HCT116 (cell line): ENCODE measurements at regions not wholly inside any gene's neighbourhood (a gene's known extent, or its start where the extent isn't known, plus 50 kb on each side); places are given as distances from the start of the nearest gene placed in this dataset.

Experiments
- ATAC-seq: fragments of 200-7000 bp; cut with Tn5 transposase; 2 replicates; pipeline ENCODE4 v1.9.1; 2020; ENCODE audit warnings: mild to moderate bottlenecking, moderate library complexity
- BruUV-seq: library from RNA; stranded (reverse); fragments of 400-500 nt; replicated peaks from 2 replicates; lab custom pipeline; 2021; lab: Mats Ljungman, UMichigan
- CTCF ChIA-PET: fragments of 300-600 bp; sonication (Branson Sonifier 250); formaldehyde crosslinking; loops from one replicate; lab custom pipeline; 2021; ENCODE audit warnings: antibody characterized with exemption; lab: Charles Lee
- POLR2A ChIA-PET: fragments of 300-600, 350-600 bp; sonication (Branson Sonifier 250); formaldehyde crosslinking; loops from one replicate; lab custom pipeline; 2021; ENCODE audit warnings: antibody characterized with exemption; lab: Charles Lee
- RAD21 ChIA-PET, 2 experiments: fragments of 300-600 bp; sonication (Branson Sonifier 250); formaldehyde crosslinking; loops; one replicate each; lab custom pipeline; 2023; ENCODE audit warnings: low total read pairs in 2 of 2; ENCODE audit not compliant: uncharacterized antibody in 2 of 2, unreplicated experiment in 2 of 2, low non-redundant PET in 1 of 2; lab: Charles Lee
- DNase-seq: peaks from one replicate; pipeline ENCODE4 v3.0.0-alpha.2; 2010; ENCODE audit warnings: low read depth, low spot score
- H2AFZ ChIP-seq: fragments of 200-600 bp; shearing (Covaris generic), sonication (generic); 2 replicates; pipeline ENCODE4 v1.6.1; 2017; ENCODE audit warnings: low read depth, mixed run types, mixed read lengths, antibody characterized with exemption, low read length; ENCODE audit not compliant: poor library complexity, severe bottlenecking
- H3K27ac ChIP-seq: 2 replicates; pipeline ENCODE4 v1.5.1; 2012; ENCODE audit warnings: low read depth, low read length
- H3K27me3 ChIP-seq: fragments of 200-600 bp; sonication (generic); 2 replicates; pipeline ENCODE4 v1.6.1; 2016; ENCODE audit warnings: mixed run types, low read length, mixed read lengths; ENCODE audit not compliant: insufficient read depth
- H3K36me3 ChIP-seq, 2 experiments: fragments of 200-500 bp in 1 of 2; fragments of 200-600 bp in 1 of 2; sonication (Bioruptor generic) in 1 of 2; sonication (generic) in 1 of 2; 2 replicates each; pipeline versions ENCODE4 v1.5.1 to v1.6.1; 2014 to 2016; ENCODE audit warnings: low read length in 2 of 2, inconsistent platforms in 1 of 2, mixed read lengths in 1 of 2, mixed run types in 1 of 2; ENCODE audit not compliant: insufficient read depth in 2 of 2, control insufficient read depth in 1 of 2
- H3K4me1 ChIP-seq, 2 experiments: fragments of 200-600 bp in 1 of 2; sonication (generic) in 1 of 2; 2 replicates each; pipeline versions ENCODE4 v1.5.1 to v1.6.1; 2012 to 2017; ENCODE audit warnings: low read length in 2 of 2, inconsistent platforms in 1 of 2, mild to moderate bottlenecking in 1 of 2, mixed read lengths in 1 of 2, mixed run types in 1 of 2, moderate library complexity in 1 of 2; ENCODE audit not compliant: insufficient read depth in 2 of 2, control insufficient read depth in 1 of 2
- H3K4me2 ChIP-seq: fragments of 200-600 bp; sonication (generic); 2 replicates; pipeline ENCODE4 v1.6.1; 2017; ENCODE audit warnings: mixed run types, low read length, mixed read lengths
- H3K4me3 ChIP-seq, 2 experiments: fragments of 200-600 bp in 1 of 2; sonication (generic) in 1 of 2; replicated peaks in 1 of 2; 2 replicates each; pipeline ENCODE4 v1.5.1; 2011 to 2016; ENCODE audit warnings: low read length in 2 of 2, control low read depth in 1 of 2, low read depth in 1 of 2, mild to moderate bottlenecking in 1 of 2, mixed read lengths in 1 of 2, mixed run types in 1 of 2
- H3K79me2 ChIP-seq: fragments of 200-600 bp; sonication (generic); 2 replicates; pipeline ENCODE4 v1.6.1; 2017; ENCODE audit warnings: mild to moderate bottlenecking, mixed run types, low read length, moderate library complexity, mixed read lengths; ENCODE audit not compliant: insufficient read depth
- H3K9ac ChIP-seq: fragments of 200-600 bp; sonication (generic); 2 replicates; pipeline ENCODE4 v1.6.1; 2016; ENCODE audit warnings: low read length, mixed read lengths
- H3K9me2 ChIP-seq: fragments of 200-600 bp; sonication (generic), shearing (Covaris generic); 2 replicates; pipeline ENCODE4 v1.6.1; 2017; ENCODE audit warnings: mixed run types, mild to moderate bottlenecking, moderate library complexity; ENCODE audit not compliant: insufficient read depth
- H3K9me3 ChIP-seq, 2 experiments: fragments of 200-500 bp in 1 of 2; fragments of 200-600 bp in 1 of 2; sonication (Bioruptor generic) in 1 of 2; sonication (generic) in 1 of 2; 2 replicates each; pipeline ENCODE4 v1.6.1; 2014 to 2017; ENCODE audit warnings: low read length in 2 of 2, mixed read lengths in 2 of 2, inconsistent platforms in 1 of 2, low read depth in 1 of 2, mild to moderate bottlenecking in 1 of 2, mixed run types in 1 of 2, moderate library complexity in 1 of 2; ENCODE audit not compliant: control insufficient read depth in 1 of 2, insufficient read depth in 1 of 2
- H4K20me1 ChIP-seq: fragments of 200-600 bp; sonication (generic), shearing (Covaris generic); 2 replicates; pipeline ENCODE4 v1.6.1; 2017; ENCODE audit warnings: mixed run types, mild to moderate bottlenecking, moderate library complexity; ENCODE audit not compliant: insufficient read depth
- CBX3 ChIP-seq: IDR thresholded peaks from 2 replicates; pipeline ENCODE4 v1.6.1; 2012; ENCODE audit warnings: low read depth
- CEBPB ChIP-seq: IDR thresholded peaks from 2 replicates; pipeline ENCODE4 v1.6.1; 2012; ENCODE audit warnings: low read depth
- EGR1 ChIP-seq: IDR thresholded peaks from 2 replicates; pipeline ENCODE4 v1.6.1; 2012; ENCODE audit warnings: low read depth
- ELF1 ChIP-seq: IDR thresholded peaks from 2 replicates; pipeline ENCODE4 v1.6.1; 2012; ENCODE audit warnings: low read depth, borderline replicate concordance
- EZH2 ChIP-seq: fragments of 200-600 bp; sonication (generic); IDR thresholded peaks from 2 replicates; pipeline ENCODE4 v1.6.1; 2017; ENCODE audit warnings: antibody characterized with exemption, mixed run types
- FOSL1 ChIP-seq: IDR thresholded peaks from 2 replicates; pipeline ENCODE4 v1.6.1; 2012; ENCODE audit warnings: low read depth
- JUND ChIP-seq: IDR thresholded peaks from 2 replicates; pipeline ENCODE4 v1.6.1; 2012
- POLR2A ChIP-seq: IDR thresholded peaks from 2 replicates; pipeline ENCODE4 v1.7.0; 2011; ENCODE audit warnings: borderline replicate concordance; ENCODE audit not compliant: insufficient read depth, insufficient read length; ENCODE audit errors: extremely low read depth
- RAD21 ChIP-seq: IDR thresholded peaks from 2 replicates; pipeline ENCODE4 v1.6.1; 2012; ENCODE audit warnings: low read depth, mild to moderate bottlenecking
- SP1 ChIP-seq: IDR thresholded peaks from 2 replicates; pipeline ENCODE4 v1.6.1; 2012; ENCODE audit warnings: low read depth
- SRF ChIP-seq: IDR thresholded peaks from 2 replicates; pipeline ENCODE4 v1.6.1; 2012; ENCODE audit warnings: low read depth
- TCF7L2 ChIP-seq: IDR thresholded peaks from 2 replicates; pipeline ENCODE4 v1.7.0; 2011; ENCODE audit warnings: borderline replicate concordance, inconsistent platforms; ENCODE audit not compliant: insufficient read depth, insufficient read length; ENCODE audit errors: extremely low read depth
- YY1 ChIP-seq: IDR thresholded peaks from 2 replicates; pipeline ENCODE4 v1.6.1; 2011; ENCODE audit warnings: low read length, low read depth, moderate library complexity, mild to moderate bottlenecking; ENCODE audit not compliant: insufficient replicate concordance; ENCODE audit errors: extremely low read depth
- ZFX ChIP-seq: fragments of 450-650 bp; IDR thresholded peaks from 2 replicates; pipeline ENCODE4 v1.6.1; 2017
- ZNF274 ChIP-seq: fragments of 200-500 bp; sonication (Bioruptor generic); IDR thresholded peaks from 2 replicates; pipeline ENCODE4 v1.6.1; 2014; ENCODE audit warnings: mild to moderate bottlenecking, low read depth, low read length, inconsistent platforms
- intact Hi-C: fragments of 100-400 bp; cut with micrococcal nuclease; formaldehyde crosslinking; loops from 2 replicates; pipeline ENCODE4 v1.10.0; 2022
- TF ChIP-seq, protein P1 (sequence below), 3 experiments: fragments of 200-600 bp in 1 of 3; sonication (generic) in 1 of 3; IDR thresholded peaks in 2 of 3; conservative IDR thresholded peaks in 1 of 3; 2 replicates each; pipeline ENCODE4 v1.5.1; 2012 to 2017; ENCODE audit warnings: low read depth in 2 of 3, low read length in 2 of 3, antibody characterized with exemption in 1 of 3, borderline replicate concordance in 1 of 3, control low read depth in 1 of 3, mild to moderate bottlenecking in 1 of 3, mixed read lengths in 1 of 3, mixed run types in 1 of 3, moderate library complexity in 1 of 3; ENCODE audit not compliant: insufficient read depth in 1 of 3
- TF ChIP-seq, protein P2 (sequence below): IDR thresholded peaks from 2 replicates; pipeline ENCODE4 v1.6.1; 2012
- TF ChIP-seq, protein P3 (sequence below): IDR thresholded peaks from 2 replicates; pipeline ENCODE4 v1.6.1; 2012; ENCODE audit warnings: low read depth
- TF ChIP-seq, protein P4 (sequence below): IDR thresholded peaks from 2 replicates; pipeline ENCODE4 v1.6.1; 2011; ENCODE audit warnings: mild to moderate bottlenecking, low read length, moderate library complexity; ENCODE audit not compliant: insufficient replicate concordance; ENCODE audit errors: extremely low read depth
- TF ChIP-seq, protein P5 (sequence below): IDR thresholded peaks from 2 replicates; pipeline ENCODE4 v1.6.1; 2012

DNA sequence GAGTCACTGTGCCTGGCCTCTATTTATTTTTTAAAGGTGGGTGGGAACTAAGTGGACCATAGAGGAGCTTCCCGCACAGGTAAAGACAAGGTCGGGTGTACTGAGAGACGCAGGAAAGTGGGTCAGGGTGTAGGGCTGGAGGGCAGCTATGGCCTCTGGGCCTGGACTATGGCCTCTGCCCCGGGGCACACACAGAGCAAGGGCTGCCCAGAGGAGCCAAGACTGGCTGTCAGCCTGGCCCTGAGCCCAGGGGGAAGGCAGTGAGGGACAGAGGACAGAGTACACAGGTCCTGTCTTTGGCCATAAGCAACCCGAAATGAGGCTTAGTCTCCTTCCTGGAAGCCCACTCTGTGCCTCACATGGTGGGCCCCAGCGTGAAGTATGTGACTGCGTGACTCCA lies 102.1 kb upstream of the PRB2 start:
- ChIA-PET POLR2A (no interaction called here), RAD21 (no interaction called here), CTCF (interaction anchor here (1.9 kb wide), 1 partner anchor 16 kb away, joined by 4 read pairs; no protein-coding TSS in a partner anchor)
- H3K9ac ChIP-seq: no peak overlapping the region
- no peaks in the 10 kb centered on the region for H4K20me1 ChIP-seq
- intact Hi-C loops: loop anchor here (5.0 kb wide), 1 partner anchor 535 kb away; no protein-coding TSS in a partner anchor
- H2AFZ ChIP-seq: no peak overlapping the region
- no peak overlapping the region for H3K4me2 ChIP-seq
- H3K27ac ChIP-seq: no peak overlapping the region
- BruUV-seq: no TSS peak
- no peak overlapping the region for H3K4me3 ChIP-seq
- TF ChIP-seq, protein P1, sequence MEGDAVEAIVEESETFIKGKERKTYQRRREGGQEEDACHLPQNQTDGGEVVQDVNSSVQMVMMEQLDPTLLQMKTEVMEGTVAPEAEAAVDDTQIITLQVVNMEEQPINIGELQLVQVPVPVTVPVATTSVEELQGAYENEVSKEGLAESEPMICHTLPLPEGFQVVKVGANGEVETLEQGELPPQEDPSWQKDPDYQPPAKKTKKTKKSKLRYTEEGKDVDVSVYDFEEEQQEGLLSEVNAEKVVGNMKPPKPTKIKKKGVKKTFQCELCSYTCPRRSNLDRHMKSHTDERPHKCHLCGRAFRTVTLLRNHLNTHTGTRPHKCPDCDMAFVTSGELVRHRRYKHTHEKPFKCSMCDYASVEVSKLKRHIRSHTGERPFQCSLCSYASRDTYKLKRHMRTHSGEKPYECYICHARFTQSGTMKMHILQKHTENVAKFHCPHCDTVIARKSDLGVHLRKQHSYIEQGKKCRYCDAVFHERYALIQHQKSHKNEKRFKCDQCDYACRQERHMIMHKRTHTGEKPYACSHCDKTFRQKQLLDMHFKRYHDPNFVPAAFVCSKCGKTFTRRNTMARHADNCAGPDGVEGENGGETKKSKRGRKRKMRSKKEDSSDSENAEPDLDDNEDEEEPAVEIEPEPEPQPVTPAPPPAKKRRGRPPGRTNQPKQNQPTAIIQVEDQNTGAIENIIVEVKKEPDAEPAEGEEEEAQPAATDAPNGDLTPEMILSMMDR (IDR thresholded peaks at IDR 0.05 in 2 of 3, conservative IDR thresholded peaks at IDR 0.05 in 1 of 3; ENCODE audit: borderline replicate concordance in 1 of 3, insufficient read depth in 1 of 3, low read depth in 2 of 3, low read length in 2 of 3): no peak
- TF ChIP-seq CEBPB: no peak
- no peak for TF ChIP-seq EZH2
- no peak for TF ChIP-seq SP1
- TF ChIP-seq FOSL1: no peak
- TF ChIP-seq TCF7L2: no peak
- TF ChIP-seq, protein P2, sequence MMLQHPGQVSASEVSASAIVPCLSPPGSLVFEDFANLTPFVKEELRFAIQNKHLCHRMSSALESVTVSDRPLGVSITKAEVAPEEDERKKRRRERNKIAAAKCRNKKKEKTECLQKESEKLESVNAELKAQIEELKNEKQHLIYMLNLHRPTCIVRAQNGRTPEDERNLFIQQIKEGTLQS: no peak
- TF ChIP-seq, protein P3, sequence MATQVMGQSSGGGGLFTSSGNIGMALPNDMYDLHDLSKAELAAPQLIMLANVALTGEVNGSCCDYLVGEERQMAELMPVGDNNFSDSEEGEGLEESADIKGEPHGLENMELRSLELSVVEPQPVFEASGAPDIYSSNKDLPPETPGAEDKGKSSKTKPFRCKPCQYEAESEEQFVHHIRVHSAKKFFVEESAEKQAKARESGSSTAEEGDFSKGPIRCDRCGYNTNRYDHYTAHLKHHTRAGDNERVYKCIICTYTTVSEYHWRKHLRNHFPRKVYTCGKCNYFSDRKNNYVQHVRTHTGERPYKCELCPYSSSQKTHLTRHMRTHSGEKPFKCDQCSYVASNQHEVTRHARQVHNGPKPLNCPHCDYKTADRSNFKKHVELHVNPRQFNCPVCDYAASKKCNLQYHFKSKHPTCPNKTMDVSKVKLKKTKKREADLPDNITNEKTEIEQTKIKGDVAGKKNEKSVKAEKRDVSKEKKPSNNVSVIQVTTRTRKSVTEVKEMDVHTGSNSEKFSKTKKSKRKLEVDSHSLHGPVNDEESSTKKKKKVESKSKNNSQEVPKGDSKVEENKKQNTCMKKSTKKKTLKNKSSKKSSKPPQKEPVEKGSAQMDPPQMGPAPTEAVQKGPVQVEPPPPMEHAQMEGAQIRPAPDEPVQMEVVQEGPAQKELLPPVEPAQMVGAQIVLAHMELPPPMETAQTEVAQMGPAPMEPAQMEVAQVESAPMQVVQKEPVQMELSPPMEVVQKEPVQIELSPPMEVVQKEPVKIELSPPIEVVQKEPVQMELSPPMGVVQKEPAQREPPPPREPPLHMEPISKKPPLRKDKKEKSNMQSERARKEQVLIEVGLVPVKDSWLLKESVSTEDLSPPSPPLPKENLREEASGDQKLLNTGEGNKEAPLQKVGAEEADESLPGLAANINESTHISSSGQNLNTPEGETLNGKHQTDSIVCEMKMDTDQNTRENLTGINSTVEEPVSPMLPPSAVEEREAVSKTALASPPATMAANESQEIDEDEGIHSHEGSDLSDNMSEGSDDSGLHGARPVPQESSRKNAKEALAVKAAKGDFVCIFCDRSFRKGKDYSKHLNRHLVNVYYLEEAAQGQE: no peak
- TF ChIP-seq ZFX: no peak
- TF ChIP-seq SRF: no peak
- TF ChIP-seq ELF1: no peak
- TF ChIP-seq, protein P4, sequence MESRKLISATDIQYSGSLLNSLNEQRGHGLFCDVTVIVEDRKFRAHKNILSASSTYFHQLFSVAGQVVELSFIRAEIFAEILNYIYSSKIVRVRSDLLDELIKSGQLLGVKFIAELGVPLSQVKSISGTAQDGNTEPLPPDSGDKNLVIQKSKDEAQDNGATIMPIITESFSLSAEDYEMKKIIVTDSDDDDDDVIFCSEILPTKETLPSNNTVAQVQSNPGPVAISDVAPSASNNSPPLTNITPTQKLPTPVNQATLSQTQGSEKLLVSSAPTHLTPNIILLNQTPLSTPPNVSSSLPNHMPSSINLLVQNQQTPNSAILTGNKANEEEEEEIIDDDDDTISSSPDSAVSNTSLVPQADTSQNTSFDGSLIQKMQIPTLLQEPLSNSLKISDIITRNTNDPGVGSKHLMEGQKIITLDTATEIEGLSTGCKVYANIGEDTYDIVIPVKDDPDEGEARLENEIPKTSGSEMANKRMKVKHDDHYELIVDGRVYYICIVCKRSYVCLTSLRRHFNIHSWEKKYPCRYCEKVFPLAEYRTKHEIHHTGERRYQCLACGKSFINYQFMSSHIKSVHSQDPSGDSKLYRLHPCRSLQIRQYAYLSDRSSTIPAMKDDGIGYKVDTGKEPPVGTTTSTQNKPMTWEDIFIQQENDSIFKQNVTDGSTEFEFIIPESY: no peak
- TF ChIP-seq JUND: no peak
- no peak for TF ChIP-seq CBX3
- TF ChIP-seq EGR1: no peak
- TF ChIP-seq, protein P5, sequence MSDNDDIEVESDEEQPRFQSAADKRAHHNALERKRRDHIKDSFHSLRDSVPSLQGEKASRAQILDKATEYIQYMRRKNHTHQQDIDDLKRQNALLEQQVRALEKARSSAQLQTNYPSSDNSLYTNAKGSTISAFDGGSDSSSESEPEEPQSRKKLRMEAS: no peak
- TF ChIP-seq POLR2A: no peak
- TF ChIP-seq RAD21: no peak
- TF ChIP-seq YY1: no peak
- no peak for TF ChIP-seq ZNF274
- TF ChIP-seq, all 23 proteins: peak for 0
- no peaks in the 10 kb centered on the region for H3K9me3 ChIP-seq
- H3K4me1 ChIP-seq: no peaks in the 10 kb centered on the region
- ATAC-seq (no peak), DNase-seq (no peak)
- no peaks in the 10 kb centered on the region for H3K79me2 ChIP-seq
- peaks cover 18% of the 10 kb centered on the region; the same call in 1 of the 2 replicates for H3K27me3 ChIP-seq
- H3K36me3 ChIP-seq: no peaks in the 10 kb centered on the region
- H3K9me2 ChIP-seq: no peaks in the 10 kb centered on the region
